NCI-H2171 (cell line): ENCODE measurements at regions not wholly inside any gene's neighbourhood (a gene's known extent, or its start where the extent isn't known, plus 50 kb on each side); places are given as distances from the start of the nearest gene placed in this dataset.
"Not testable (repeated sequence)": the region's sequence is repeated elsewhere in the genome, so short reads cannot be mapped to it uniquely, and the experiment has no call there.

Experiments used
- DNase-seq: peaks from one replicate; lab custom pipeline; 2025; lab: John Stamatoyannopoulos, UW

DNA sequence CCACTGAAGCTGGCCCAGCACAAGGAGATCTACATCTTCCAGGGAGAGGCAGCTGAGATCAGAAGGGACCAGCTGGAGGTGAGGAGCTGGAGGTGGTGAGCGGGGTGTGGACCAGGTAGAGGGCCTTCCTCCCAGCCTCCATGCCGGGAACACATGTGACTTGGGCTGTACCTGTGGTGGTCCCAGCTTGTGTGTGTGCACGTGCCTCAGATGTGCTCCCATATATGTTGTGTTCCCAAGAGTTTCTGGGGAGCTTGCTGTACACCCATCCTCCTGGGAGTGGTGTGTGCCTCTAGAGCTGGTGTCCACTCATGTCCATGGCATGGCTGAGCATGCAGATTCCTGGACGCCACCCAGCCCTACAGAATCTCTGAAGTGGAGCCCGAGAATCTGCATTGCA, 183.7 kb upstream of the AKAP13 start:
- not testable (repeated sequence) for DNase-seq

DNA sequence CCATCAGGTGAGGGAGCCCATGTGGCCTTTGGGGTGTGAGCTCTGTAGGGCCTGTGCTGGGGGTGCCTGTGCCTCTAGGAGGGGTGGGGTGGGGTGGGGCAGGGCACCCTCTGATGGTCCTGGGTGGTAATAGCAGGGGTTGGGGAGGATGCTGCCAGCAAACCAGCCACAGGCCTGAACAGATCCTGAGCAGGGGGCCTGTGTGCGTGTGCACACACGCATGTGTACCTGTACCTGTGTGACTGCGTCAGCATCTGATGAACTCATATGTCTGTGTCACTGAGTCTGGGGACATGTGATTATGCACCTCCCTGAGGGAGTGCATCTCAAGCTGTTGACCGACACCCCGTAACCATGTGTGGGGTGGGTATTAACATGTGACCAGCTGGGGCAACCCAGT, 182.8 kb upstream of the AKAP13 start:
- DNase-seq: not testable (repeated sequence)

DNA sequence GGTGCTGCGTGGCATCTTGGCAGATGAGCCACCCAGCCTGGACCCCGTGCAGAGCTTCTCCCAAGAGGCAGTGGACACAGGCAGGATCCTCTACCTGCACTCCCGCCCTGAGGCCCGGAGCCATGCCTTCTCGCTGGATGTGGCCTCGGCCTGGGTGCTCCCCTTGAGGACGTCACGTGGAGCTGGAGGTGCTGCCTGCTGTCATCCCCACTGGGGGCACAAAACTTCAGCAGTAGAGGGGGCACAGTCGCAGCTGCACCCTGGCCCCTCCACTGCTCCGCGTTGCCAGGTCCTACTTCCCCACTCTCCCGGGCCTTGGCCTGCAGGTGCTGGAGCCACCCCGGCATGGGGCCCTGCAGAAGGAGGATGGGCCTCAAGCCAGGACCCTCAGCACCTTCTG, 182.0 kb upstream of the AKAP13 start:
- not testable (repeated sequence) for DNase-seq

DNA sequence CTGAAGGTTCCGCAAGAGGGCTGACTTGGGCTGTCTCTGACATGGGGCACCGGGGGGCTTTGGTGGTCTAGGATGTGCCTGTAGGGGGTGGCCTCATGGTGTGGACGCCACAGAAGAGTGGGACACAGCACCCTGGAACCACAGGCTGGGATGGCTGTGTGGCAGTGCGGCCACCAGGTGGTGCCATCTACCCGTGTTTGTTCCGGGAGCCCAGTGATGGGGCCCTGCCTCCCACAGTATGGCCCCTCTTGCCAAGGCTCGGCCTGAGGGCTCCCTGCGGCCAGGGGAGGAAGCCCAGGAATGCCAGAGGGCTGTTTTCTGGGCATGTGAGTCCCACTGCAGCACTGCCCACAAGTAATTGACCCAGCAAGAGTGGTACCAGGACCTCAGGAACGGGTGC, 180.2 kb upstream of the AKAP13 start:
- DNase-seq: not testable (repeated sequence)

DNA sequence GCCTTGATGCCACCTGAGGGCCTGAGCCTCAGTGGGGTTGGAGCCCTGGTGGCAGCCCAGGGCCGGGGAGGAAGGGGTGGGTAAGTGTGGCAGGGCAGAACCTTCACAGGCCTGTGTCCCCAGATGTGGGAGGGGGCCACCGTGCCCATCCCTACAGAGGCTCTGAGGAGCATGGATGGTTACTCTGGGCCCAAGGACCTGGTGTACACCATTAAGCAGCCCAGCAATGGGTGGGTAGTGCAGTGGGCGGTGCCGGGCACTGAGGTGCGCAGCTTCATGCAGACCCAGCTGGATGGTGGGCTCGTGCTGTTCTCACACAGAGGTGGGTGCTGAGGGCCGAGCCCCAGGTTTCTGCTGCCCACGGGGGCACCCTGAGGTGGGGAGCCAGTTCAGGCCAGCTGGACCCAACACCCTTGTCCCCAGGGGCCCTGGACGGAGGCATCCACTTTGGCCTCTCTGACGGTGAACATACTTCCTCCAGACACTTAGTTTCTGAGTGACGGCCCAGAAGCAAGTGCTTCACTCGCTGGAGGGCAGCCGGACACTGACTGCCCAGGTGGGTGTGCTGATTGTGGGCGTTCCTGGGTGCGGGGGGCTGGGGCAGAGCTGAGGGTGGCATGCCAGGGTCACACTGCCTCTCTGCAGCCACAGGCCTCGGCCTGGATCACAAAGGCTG, 179.1 kb upstream of the AKAP13 start:
- not testable (repeated sequence) for DNase-seq

DNA sequence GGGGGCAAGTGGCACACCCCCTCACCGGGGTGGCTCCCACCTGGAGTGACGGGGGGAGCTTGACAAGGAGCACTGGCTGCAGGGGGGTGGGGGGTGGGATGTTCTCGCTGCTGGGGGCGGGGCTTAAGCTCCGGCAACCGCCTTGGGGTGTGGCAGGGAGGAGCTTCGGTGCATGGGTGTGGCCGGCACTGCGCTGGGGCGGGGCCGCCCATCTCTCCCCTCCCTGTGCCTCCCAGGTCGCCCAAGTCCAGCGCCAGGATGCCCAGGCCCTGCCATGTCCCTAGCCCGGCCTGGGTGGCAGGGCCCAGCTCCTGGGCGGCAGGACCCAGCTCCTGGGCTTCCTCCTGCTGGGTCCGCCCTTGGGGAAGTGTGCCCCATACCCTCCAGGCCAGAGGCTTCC, 175.9 kb upstream of the AKAP13 start:
- DNase-seq: not testable (repeated sequence)

DNA sequence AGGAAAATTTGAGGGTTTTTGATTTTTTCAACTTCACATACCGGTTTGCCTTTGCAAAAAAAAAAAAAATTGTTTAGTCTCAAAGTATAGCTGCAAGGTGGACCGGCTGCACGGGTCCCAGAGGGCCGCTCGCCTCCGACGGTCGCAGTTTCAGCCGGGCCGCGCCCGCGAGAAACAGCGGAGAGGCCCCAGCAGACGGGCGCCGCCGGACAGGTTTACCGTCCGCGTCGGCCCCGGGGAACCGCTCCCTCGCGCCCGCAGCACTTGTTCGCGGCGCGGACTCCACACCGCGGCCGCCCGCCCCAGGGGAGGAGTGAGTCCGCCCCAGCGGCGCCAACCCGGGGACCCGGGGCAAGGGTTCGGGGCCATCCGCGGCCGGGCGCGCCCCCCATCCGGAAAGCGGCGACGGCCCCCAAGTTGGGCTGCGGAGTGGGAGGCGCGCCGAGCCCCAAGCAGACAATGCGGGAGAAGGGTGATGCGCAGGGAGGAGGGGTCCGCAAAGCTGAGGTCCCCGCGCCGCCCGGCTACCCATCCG, 146.5 kb upstream of the AKAP13 start:
- not testable (repeated sequence) for DNase-seq

DNA sequence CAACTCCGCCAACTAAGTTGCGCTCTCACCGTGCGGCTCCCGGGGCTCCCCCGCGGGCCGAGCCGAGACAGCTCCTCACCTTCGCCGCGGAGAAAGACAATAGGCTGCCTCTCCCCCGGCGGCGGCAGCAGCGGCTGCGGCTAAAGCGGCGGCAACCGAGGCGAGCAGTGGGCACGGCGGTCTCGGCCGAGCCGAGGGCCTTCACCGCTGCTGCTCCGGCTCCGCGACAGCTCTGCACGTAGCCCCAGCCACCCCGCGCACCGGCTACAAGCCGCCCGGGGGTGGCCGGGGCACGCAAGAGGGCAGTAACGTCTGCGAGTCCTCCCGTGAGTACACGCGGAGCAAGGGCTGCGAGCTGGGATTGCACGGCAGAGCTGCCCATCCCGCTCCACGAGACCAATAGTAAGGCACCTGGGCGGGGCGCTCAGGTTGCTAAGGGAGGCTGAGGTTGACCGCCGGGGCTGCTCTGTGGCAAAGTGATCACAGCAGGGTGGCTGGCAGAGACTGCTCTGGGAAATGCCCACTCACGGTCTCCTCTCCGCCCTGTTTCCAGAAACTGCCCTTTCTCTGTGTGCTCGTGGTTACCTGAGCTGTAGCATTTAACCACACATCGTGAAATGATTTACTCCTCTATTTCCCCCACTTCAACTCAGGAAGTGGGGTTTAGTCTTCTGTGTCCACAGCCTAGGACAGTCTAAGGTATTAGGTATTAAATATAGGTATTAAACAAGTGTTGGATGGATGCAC, 145.8 kb upstream of the AKAP13 start:
- not testable (repeated sequence) for DNase-seq

DNA sequence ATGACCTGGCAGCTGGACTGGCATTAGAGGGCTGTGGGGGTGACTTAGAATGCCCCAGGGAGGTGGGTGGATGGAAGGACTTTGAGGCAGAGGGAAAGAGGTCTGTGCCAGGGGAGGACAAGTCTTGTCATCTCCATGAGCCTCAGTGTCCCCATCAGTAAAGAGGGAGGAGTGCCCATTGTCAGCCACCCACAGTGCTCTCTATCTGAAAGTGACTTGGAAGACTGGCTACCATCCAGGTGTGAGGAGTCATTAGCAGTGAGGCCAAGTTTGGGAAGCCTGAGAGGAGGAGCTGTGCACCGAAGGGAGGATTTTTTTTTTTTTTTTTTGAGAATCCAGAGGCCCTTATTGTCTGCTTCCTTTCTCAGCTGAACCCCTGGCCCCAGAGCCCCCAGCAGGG, 136.3 kb upstream of the AKAP13 start:
- not testable (repeated sequence) for DNase-seq

DNA sequence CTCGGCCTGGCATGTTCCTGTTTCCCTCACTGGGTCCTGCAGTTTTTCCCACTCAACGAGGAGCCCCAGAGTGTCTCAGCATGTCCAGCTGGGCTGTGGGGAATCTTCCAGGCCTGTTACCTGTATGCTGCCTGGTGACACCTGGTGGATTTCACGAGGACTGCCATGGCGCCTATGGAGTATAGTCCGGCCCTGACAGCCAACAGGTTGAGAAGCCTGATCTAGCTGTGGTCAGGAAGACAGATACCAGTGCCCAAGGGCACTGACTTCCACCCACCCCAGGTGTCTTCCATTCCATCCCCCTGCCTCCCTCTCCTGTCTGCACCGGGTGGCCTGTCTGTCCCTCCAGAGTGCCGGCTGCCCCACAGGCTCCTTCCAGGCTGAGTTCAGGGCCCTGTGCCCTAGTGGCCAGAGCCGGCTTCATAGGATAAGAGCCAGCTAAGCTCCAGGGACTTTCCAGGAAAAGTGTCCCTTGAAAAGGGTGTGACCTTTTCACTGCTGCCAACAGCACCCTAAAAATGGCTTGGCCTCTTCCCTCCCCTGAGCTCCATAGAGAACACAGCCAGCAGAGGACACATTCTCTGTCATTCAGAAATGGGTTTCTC, 129.4 kb upstream of the AKAP13 start:
- not testable (repeated sequence) for DNase-seq

DNA sequence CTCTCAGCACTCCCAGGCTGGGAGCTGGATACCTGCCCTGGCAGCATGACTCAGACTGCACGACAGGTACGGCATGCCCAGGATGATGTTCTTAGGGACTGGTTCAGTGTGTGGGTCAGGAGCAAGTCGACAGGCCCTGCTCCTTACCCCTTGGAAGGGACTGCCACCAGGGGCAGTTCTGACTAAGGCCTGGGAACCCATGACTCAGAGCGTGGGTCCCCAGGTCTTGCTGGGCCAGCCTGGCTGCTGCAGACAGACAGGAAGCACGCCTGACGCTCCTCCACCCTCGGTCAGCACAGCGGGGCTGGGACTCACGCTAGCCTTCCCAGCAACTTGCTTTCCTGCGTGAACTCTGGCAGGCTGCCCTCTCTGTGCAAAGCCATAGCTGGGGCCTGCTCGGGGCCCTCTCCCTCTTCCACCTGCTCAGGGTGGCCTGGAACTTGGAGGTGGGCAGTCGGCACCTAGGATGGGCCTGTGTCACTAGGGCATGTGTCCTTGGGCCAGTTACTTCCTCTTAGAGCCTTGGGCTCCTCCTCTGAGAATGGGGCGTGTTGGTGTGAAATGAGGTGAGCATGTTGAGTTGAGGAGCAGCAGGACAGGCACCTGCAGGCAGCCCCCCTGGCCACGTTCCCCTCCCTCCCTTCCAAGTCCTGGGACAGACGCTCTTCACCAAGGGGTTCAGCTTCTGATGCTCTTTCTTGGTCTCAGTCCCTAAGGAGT, 127.0 kb upstream of the AKAP13 start:
- not testable (repeated sequence) for DNase-seq

DNA sequence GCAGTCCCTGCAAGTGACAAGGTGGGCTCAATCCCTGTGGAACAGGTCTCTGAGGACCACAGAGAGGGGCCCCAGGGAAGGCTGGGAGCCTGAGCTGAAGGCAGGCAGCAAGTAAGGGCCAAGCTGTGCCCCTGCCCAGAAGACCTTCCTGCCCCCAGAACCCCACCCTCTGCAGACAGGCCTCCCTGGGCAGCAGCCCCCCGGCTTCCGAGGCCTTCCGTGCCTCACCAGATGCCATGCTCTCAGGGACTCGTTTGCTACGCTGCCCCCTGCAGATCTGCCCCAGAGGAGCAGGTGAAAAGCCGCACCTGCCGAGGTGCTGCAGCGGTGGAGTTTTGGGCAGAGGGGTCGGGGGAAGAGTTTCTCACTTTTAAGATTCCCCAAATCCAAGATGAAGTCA, 125.4 kb upstream of the AKAP13 start:
- DNase-seq: not testable (repeated sequence)

DNA sequence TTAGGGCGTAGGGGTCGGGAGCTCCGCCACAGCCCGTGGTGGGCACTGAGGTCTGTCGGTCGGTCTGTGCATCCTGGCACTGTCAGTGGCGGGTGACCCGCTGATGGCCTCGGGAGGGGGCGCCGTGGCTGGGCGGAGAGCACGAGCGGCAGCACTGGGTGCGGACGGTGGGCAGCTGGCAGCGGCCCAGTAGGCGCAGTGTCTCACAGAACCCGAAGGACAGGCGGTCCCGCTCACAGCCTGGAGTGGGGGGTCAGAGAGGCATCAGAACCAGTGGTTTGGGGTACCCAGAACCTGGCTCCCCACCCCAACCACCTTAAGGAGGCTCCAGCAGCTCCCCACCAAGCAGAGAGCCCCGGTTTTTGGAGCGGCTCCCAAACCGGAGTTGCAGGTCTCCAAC, 124.9 kb upstream of the AKAP13 start:
- DNase-seq: not testable (repeated sequence)

DNA sequence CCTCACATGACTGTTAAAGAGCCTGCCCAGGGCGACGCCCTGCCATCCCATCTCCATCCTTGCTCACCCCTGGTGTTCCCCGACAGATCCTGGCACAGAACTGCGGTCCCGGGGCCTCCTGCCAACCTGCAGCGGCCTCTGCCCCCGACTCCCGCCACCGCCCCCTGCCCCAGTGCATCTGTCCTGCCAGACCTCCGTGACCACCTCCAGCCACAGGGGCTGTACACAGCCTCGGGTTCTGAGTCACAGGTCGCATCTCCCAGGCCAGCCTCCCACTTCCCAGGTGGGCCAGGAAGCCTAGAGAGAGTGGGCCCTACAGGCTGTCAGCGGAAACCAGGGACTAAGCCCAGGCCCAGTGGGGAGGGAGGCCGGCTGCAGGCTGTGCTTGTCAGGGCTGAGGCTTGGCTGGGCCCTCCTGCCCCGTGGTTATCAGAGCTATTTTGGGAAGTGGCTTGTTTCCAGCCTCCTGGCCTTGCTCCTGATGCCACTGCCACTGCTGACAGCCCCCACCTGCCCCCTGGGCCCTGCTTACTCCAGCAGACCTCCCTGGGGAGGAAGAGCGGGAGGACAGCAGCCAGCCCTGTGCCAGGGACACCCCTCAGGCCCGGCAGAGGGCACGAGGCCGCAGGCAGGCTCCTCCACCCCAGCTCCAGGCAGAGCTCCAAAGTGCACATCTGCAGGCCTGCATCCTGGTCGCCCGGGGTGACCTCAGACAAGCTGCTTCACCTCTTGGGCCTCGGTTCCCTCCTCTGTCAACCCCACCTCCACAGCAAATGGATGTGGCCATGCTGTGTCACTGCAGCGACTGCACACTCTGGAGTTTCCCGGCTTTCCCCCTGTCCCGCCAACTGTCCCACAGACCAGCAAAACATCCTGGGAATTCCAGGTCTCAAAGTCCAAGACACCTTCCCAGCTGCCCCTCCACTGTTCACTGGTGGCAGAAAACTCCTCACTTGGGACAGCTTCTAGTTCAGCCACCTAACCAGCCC, 124.1 kb upstream of the AKAP13 start:
- DNase-seq: not testable (repeated sequence)

DNA sequence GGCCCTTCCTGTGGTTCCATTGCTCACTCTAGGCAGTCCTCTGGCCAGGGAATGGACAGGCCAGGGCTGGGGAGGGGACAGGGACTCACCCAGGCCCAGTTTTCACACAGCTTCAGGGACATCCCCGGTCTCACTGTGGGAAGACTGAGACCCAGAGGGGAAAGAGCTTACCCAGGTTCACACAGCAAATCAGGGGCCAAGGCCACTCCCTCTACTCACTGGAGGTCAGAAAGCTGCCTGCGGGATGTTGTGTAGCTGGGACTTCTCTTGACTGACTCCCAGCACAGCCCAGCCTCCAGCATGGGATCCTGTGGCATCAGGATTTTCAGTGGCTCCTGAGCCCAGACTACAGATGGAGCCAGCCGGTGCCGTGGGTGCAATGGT, 122.3 kb upstream of the AKAP13 start:
- DNase-seq: not testable (repeated sequence)

DNA sequence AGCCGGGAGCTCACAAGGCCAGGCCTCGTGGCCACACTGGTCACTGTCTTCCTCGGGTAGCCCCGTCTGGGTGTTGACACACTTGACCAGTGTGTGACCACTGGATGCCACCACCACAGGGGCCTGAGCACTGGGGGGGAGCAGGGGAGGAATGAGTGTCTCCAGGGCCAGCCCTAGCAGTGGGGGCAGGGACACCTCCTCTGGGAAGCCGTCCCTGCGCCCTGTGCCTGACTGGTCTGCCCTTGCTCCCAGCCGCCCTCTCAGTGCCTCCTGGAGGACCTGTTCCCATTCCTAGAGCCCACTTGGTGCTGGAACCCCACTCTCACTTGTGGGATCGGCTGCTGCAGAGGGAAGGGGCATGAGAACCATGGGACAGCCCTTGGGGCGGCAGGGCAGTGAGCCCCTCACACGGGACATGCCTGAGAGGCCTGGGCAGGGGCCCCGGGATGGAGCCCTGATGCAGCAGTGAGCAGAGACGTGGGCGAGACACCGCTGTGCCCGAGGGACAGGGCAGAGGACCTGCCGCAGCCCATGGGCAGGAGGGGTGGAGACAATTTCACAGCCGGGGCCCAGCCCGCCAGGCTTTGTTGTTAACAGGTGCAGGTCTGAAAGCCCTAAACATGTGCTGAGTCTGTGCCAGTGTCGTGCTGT, 121.7 kb upstream of the AKAP13 start:
- not testable (repeated sequence) for DNase-seq

DNA sequence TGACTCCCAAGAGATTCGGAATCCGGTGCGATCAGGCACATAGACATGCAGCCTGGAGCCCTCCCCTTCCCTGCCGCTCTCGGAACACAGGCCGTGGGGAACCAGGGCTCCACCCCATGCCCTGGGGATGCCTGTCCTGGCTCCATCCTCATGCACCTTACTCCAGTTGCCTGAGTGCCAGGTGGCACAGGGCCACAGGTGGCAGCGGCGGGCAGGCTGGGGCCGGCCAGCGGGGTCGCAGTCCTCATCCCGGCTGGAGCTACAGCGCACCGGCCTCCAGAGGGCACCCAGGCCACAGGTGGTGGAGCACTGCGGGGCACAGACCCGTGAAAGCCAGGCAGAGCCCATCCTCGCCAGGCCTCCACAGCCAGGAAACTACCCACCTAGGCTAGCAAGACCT, 119.9 kb upstream of the AKAP13 start:
- not testable (repeated sequence) for DNase-seq

DNA sequence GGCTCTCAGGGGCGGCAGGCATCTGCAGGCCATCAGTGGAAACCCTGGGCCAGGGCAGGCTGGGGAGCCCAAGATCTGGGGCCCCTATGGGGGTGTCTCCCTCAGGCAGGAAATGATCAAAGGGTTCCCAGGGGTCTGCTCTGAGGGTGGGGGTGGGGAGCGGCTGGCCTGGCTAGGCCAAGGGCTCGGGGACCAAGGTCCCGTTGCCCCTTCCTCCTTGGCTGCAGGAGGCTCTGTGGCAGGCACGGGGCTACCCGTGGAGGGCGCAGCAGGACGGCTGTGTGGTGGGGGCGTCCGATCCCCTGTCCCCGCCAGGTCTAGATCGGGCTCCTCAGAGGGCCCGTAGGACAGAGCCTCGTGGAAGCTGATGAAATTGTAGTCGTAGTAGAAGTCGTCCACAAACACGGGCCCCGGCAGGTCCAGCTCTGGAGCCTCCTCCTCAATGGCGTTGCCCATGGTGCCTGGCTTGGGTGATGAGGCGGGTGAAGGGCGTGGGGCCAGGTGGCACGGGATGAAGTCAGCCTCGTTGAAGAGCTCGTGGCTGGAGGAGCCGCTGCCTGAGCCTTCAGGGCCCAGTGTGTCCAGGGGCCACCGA, 117.8 kb upstream of the AKAP13 start:
- DNase-seq: not testable (repeated sequence)

DNA sequence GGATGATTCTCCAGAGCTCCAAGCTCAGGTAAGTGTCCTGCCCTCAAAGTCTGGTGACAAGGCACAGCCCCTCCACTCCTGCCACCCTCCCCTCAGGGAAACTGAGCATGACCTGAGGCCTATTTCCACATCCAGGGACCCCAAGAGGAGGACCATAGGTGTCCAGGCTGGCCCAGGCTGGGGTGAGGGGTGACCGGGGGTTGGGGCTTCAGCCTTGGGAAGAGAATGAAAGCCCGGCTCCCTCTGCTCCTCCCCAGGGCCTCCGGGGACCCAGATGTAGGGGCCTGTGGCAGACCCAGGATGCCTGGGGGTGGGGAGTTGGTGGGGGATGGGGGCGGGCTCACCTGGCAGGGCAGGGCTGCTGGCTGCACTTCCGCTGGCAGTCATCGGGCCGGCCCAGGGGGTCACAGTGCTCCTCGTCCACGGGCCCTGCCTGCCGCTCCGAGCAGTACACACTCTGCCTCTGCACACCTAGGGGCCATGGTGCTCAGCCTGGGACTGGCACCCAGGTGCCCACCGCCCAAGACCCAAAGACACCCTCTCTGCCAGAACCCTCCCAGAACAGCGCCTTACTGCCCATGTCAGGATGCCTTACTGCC, 116.5 kb upstream of the AKAP13 start:
- not testable (repeated sequence) for DNase-seq
